Stimulated activated CD4-positive, alpha-beta T cell treated with anti-CD3 and anti-CD28 coated beads, Interleukin-12 subunit alpha, Interleukin-12 subunit beta, amount 100 ng/mL, for 48 hours (primary cell): ENCODE measurements at regions not wholly inside any gene's neighbourhood (a gene's known extent, or its start where the extent isn't known, plus 50 kb on each side); places are given as distances from the start of the nearest gene placed in this dataset.

Experiments
- DNase-seq, 3 donors: peaks; one replicate each; pipeline ENCODE4 v3.0.0-alpha.2; 2020; ENCODE audit warnings: low read depth in 2 of 3, low spot score in 1 of 3

- DNase-seq, result no peak
Observed at GRCh38 chr20:51100617-51101016, 77.7 kb upstream of the KCNG1 start.

- DNase-seq, result no peak
Observed at GRCh38 chr20:51098284-51098810, 75.4 kb upstream of the KCNG1 start.

GRCh38 chr20:51097351-51098120 lies 74.6 kb upstream of the KCNG1 start:
- no peak for DNase-seq

GRCh38 chr20:51096582-51097267 lies 73.8 kb upstream of the KCNG1 start:
- DNase-seq, result no peak

GRCh38 chr20:51095633-51096521 lies 73.0 kb upstream of the KCNG1 start:
- DNase-seq, result no peak

- no peak for DNase-seq
Observed at GRCh38 chr20:51094221-51094620, 71.3 kb upstream of the KCNG1 start.

- no peak for DNase-seq
Observed at GRCh38 chr20:51093240-51093763, 70.4 kb upstream of the KCNG1 start.

- DNase-seq, result no peak
Observed at GRCh38 chr20:51092338-51092737, 69.4 kb upstream of the KCNG1 start.

GRCh38 chr20:51091406-51092195 lies 68.7 kb upstream of the KCNG1 start:
- no peak for DNase-seq

GRCh38 chr20:51089840-51090239 lies 66.9 kb upstream of the KCNG1 start:
- DNase-seq, result no peak

GRCh38 chr20:51089272-51089781 lies 66.4 kb upstream of the KCNG1 start:
- no peak for DNase-seq

- no peak for DNase-seq
Observed at GRCh38 chr20:51087266-51087665, 64.4 kb upstream of the KCNG1 start.

- no peak for DNase-seq
Observed at GRCh38 chr20:51085769-51086168, 62.9 kb upstream of the KCNG1 start.

- no peak for DNase-seq
Observed at GRCh38 chr20:51084593-51085377, 61.9 kb upstream of the KCNG1 start.

GRCh38 chr20:51083447-51083846 lies 60.5 kb upstream of the KCNG1 start:
- no peak for DNase-seq

GRCh38 chr20:51082988-51083387 lies 60.1 kb upstream of the KCNG1 start:
- DNase-seq, result no peak

GRCh38 chr20:51080516-51080915 lies 57.6 kb upstream of the KCNG1 start:
- DNase-seq, result no peak

- DNase-seq, result no peak
Observed at GRCh38 chr20:51079488-51079887, 56.6 kb upstream of the KCNG1 start.

GRCh38 chr20:51077686-51078060 lies 54.8 kb upstream of the KCNG1 start:
- no peak for DNase-seq
